Ovary (tissue), 3 donors: ENCODE measurements at regions not wholly inside any gene's neighbourhood (a gene's known extent, or its start where the extent isn't known, plus 50 kb on each side); places are given as distances from the start of the nearest gene placed in this dataset.

Source experiments
- POLR2A ChIP-seq: fragments of 450-650 bp; IDR thresholded peaks from one replicate; pipeline ENCODE4 v1.6.1; 2017; ENCODE audit warnings: antibody characterized with exemption, mild to moderate bottlenecking, moderate library complexity
- TF ChIP-seq, protein P1 (sequence below), 3 donors: fragments of 450-650 bp in 2 of 3; fragments of 200-600 bp in 1 of 3; IDR thresholded peaks; one replicate each; pipeline versions ENCODE4 v1.5.1 to v1.8.0; 2016 to 2022; ENCODE audit warnings: antibody characterized with exemption in 3 of 3, mild to moderate bottlenecking in 1 of 3
- donor health status: DM: no; HTN: no; CAD: no.

DNA sequence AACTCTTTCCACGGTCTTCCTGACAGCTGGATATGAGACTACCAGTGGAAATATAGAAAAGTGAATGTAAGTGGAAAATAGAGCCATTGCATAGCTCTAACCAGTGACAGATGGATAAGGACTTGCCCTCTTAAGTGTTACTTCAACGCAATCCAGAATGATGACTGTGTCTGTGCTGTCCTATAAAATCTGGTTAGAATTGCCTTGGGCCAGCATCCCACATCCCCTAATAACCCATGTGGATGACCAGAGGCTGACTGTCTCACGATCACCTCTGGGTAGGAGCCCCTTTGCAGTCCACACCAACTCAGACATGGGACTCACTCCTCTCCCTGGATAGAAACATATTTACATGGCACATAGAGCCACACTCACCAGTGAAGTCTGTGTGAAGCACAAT is 186.6 kb downstream of the C1D start:
- TF ChIP-seq POLR2A = no peak
- TF ChIP-seq, protein P1, sequence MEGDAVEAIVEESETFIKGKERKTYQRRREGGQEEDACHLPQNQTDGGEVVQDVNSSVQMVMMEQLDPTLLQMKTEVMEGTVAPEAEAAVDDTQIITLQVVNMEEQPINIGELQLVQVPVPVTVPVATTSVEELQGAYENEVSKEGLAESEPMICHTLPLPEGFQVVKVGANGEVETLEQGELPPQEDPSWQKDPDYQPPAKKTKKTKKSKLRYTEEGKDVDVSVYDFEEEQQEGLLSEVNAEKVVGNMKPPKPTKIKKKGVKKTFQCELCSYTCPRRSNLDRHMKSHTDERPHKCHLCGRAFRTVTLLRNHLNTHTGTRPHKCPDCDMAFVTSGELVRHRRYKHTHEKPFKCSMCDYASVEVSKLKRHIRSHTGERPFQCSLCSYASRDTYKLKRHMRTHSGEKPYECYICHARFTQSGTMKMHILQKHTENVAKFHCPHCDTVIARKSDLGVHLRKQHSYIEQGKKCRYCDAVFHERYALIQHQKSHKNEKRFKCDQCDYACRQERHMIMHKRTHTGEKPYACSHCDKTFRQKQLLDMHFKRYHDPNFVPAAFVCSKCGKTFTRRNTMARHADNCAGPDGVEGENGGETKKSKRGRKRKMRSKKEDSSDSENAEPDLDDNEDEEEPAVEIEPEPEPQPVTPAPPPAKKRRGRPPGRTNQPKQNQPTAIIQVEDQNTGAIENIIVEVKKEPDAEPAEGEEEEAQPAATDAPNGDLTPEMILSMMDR (IDR thresholded peaks at IDR 0.05) = no peak
